Keratinocyte (primary cell): ENCODE measurements at regions not wholly inside any gene's neighbourhood (a gene's known extent, or its start where the extent isn't known, plus 50 kb on each side); places are given as distances from the start of the nearest gene placed in this dataset.

Source experiments
- DNase-seq: peaks from one replicate; pipeline ENCODE4 v3.0.0-alpha.2; 2011; ENCODE audit warnings: low read depth, missing footprints, low spot score
- FAIRE-seq: peaks from 2 replicates; lab custom pipeline; 2011; peaks lifted over from hg19 to GRCh38; lab: Jason Lieb, UNC
- H2AFZ ChIP-seq: 2 replicates; pipeline ENCODE4 v1.6.0; 2012; ENCODE audit warnings: low read length, control low read depth, inconsistent platforms; ENCODE audit not compliant: control insufficient read depth
- H3K27ac ChIP-seq: 2 replicates; pipeline ENCODE4 v1.5.1; 2011; ENCODE audit warnings: low read length; ENCODE audit not compliant: control insufficient read depth, insufficient read depth
- H3K27me3 ChIP-seq: 3 replicates; pipeline ENCODE4 v1.6.0; 2011; ENCODE audit warnings: low read length; ENCODE audit not compliant: control insufficient read depth, insufficient read depth; ENCODE audit errors: extremely low read depth
- H3K36me3 ChIP-seq, 2 experiments: 2 replicates in 1 of 2; 3 replicates in 1 of 2; pipeline ENCODE4 v1.5.1; 2011; ENCODE audit warnings: low read length in 2 of 2, mild to moderate bottlenecking in 1 of 2; ENCODE audit not compliant: control insufficient read depth in 2 of 2, insufficient read depth in 2 of 2; ENCODE audit errors: extremely low read depth in 1 of 2
- H3K4me1 ChIP-seq: 3 replicates; pipeline ENCODE4 v1.5.1; 2011; ENCODE audit warnings: low read length; ENCODE audit not compliant: control insufficient read depth, insufficient read depth; ENCODE audit errors: extremely low read depth
- H3K4me2 ChIP-seq: 3 replicates; pipeline ENCODE4 v1.6.0; 2011; ENCODE audit warnings: low read depth, low read length; ENCODE audit not compliant: control insufficient read depth, insufficient read depth; ENCODE audit errors: extremely low read depth
- H3K4me3 ChIP-seq, 3 experiments: fragments of 200-600 bp in 1 of 3; sonication (generic) in 1 of 3; 2 replicates in 2 of 3; 3 replicates in 1 of 3; pipeline ENCODE4 v1.5.1; 2011 to 2016; ENCODE audit warnings: low read length in 3 of 3, mild to moderate bottlenecking in 3 of 3, control low read depth in 2 of 3, inconsistent platforms in 1 of 3, low read depth in 1 of 3, mixed read lengths in 1 of 3, mixed run types in 1 of 3, moderate library complexity in 1 of 3; ENCODE audit not compliant: control insufficient read depth in 2 of 3, insufficient read depth in 2 of 3; ENCODE audit errors: extremely low read depth in 1 of 3
- H3K79me2 ChIP-seq: 2 replicates; pipeline ENCODE4 v1.6.0; 2012; ENCODE audit warnings: low read length; ENCODE audit not compliant: control insufficient read depth, insufficient read depth
- H3K9ac ChIP-seq: 3 replicates; pipeline ENCODE4 v1.6.0; 2011; ENCODE audit warnings: low read length; ENCODE audit not compliant: control insufficient read depth, insufficient read depth; ENCODE audit errors: extremely low read depth
- H3K9me1 ChIP-seq: 3 replicates; pipeline ENCODE4 v1.6.0; 2011; ENCODE audit warnings: low read length; ENCODE audit not compliant: control insufficient read depth, insufficient read depth; ENCODE audit errors: extremely low read depth
- H3K9me3 ChIP-seq: 2 replicates; pipeline ENCODE4 v1.5.1; 2012; ENCODE audit warnings: low read depth, low read length; ENCODE audit not compliant: control insufficient read depth
- H4K20me1 ChIP-seq: 3 replicates; pipeline ENCODE4 v1.6.0; 2011; ENCODE audit warnings: low read length; ENCODE audit not compliant: control insufficient read depth, insufficient read depth; ENCODE audit errors: extremely low read depth
- CTCF ChIP-seq, 3 experiments: IDR thresholded peaks in 1 of 3; conservative IDR thresholded peaks in 1 of 3; optimal IDR thresholded peaks in 1 of 3; 2 replicates in 2 of 3; 3 replicates in 1 of 3; pipeline versions ENCODE3 to v1.5.1; 2011; ENCODE audit warnings: low read length in 3 of 3, mild to moderate bottlenecking in 3 of 3, moderate library complexity in 2 of 3, control low read depth in 1 of 3, inconsistent platforms in 1 of 3; ENCODE audit not compliant: insufficient read depth in 2 of 3; ENCODE audit errors: extremely low read depth in 1 of 3
- EZH2 ChIP-seq: IDR thresholded peaks from one replicate; pipeline ENCODE4 v1.6.1; 2012; ENCODE audit warnings: inconsistent platforms, mild to moderate bottlenecking, low read length, moderate library complexity
- dilution Hi-C: fragments of 300-500 bp; cut with MboI; formaldehyde crosslinking; loops from one replicate; pipeline ENCODE4 v1.7.0; 2020; ENCODE audit warnings: low sequenced_read_pairs; ENCODE audit not compliant: extremely low pct_ligation_motif_present

- H3K27me3 ChIP-seq, result peaks cover 2% of the 10 kb centered on the region
- peak in 1 of 3 experiments; percentile 9 for TF ChIP-seq CTCF (optimal IDR thresholded peaks at IDR 0.05 in 1 of 3, IDR thresholded peaks at IDR 0.05 in 1 of 3, conservative IDR thresholded peaks at IDR 0.05 in 1 of 3; ENCODE audit: extremely low read depth in 1 of 3, insufficient read depth in 2 of 3, low read length in 3 of 3)
- no peak for TF ChIP-seq EZH2
- peak; percentile 95 for FAIRE-seq
Observed at GRCh38 chr12:11958221-11959091, 112.3 kb upstream of the BCL2L14 start.

GRCh38 chr12:11959117-11959823 lies 111.5 kb upstream of the BCL2L14 start:
- dilution Hi-C loops, result no loop called here
- Histone ChIP-seq H3K4me3 (no peak overlapping the region), H2AFZ (peak overlapping the region; percentile 48), H3K9me3 (no peaks in the 10 kb centered on the region), H3K9ac (no peak overlapping the region), H3K27me3 (no peaks in the 10 kb centered on the region), H3K36me3 (no peaks in the 10 kb centered on the region), H3K4me1 (peaks cover 12% of the 10 kb centered on the region), H3K4me2 (no peak overlapping the region), H3K79me2 (no peaks in the 10 kb centered on the region), H3K9me1 (no peaks in the 10 kb centered on the region), H3K27ac (peak overlapping the region; percentile 67), H4K20me1 (no peaks in the 10 kb centered on the region)
- DNase-seq (no peak), FAIRE-seq (no peak)
- no peak for TF ChIP-seq EZH2
- TF ChIP-seq CTCF (optimal IDR thresholded peaks at IDR 0.05 in 1 of 3, IDR thresholded peaks at IDR 0.05 in 1 of 3, conservative IDR thresholded peaks at IDR 0.05 in 1 of 3; ENCODE audit: extremely low read depth in 1 of 3, insufficient read depth in 2 of 3, low read length in 3 of 3), result no peak

More at GRCh38 chr12:11958221-11959091, 112.3 kb upstream of the BCL2L14 start:
- H3K4me2 ChIP-seq, result peak overlapping the region; percentile 14
- no peaks in the 10 kb centered on the region for H3K36me3 ChIP-seq
- H3K4me3 ChIP-seq, result no peak overlapping the region
- H3K27ac ChIP-seq, result peak overlapping the region; percentile 67
- H3K4me1 ChIP-seq, result peaks cover 12% of the 10 kb centered on the region
- no peaks in the 10 kb centered on the region for H3K79me2 ChIP-seq
- H4K20me1 ChIP-seq, result no peaks in the 10 kb centered on the region
- DNase-seq, result no peak
- no peaks in the 10 kb centered on the region for H3K9me3 ChIP-seq
- dilution Hi-C loops, result no loop called here
- H3K9ac ChIP-seq, result no peak overlapping the region
- H3K9me1 ChIP-seq, result no peaks in the 10 kb centered on the region
- H2AFZ ChIP-seq, result peak overlapping the region; percentile 48
